ENCODE measurements at regions not wholly inside any gene's neighbourhood (a gene's known extent, or its start where the extent isn't known, plus 50 kb on each side); places are given as distances from the start of the nearest gene placed in this dataset.

GRCh38 chr2:16948053-16948452, 282.4 kb upstream of the CYRIA start:
- H3K27me3 ChIP-seq, result no peaks in the 10 kb centered on the region
- no peak overlapping the region for H3K4me3 ChIP-seq
- no peaks in the 10 kb centered on the region for H3K9me3 ChIP-seq
- intact Hi-C loops (cut with DNase I), result no loop called here
- no peaks in the 10 kb centered on the region for H3K36me3 ChIP-seq
- DNase-seq, result no peak
- WGBS, 2 donors, result 28 to 48% methylated on average over 5 of the region's 5 CpGs
- TF ChIP-seq EP300 (IDR thresholded peaks at IDR 0.05) (no peak), POLR2AphosphoS5 (IDR thresholded peaks at IDR 0.05) (no peak)
- H3K4me1 ChIP-seq, result no peaks in the 10 kb centered on the region
- no peak overlapping the region for H3K27ac ChIP-seq

GRCh38 chr2:16943279-16943958, 277.8 kb upstream of the CYRIA start:
- no peaks in the 10 kb centered on the region for H3K4me1 ChIP-seq
- H3K36me3 ChIP-seq, result no peaks in the 10 kb centered on the region
- TF ChIP-seq EP300 (IDR thresholded peaks at IDR 0.05) (no peak), POLR2A (IDR thresholded peaks at IDR 0.05) (no peak), POLR2AphosphoS5 (IDR thresholded peaks at IDR 0.05) (no peak), CTCF (IDR thresholded peaks at IDR 0.05) (no peak)
- H3K27ac ChIP-seq, result no peak overlapping the region
- no peaks in the 10 kb centered on the region for H3K27me3 ChIP-seq
- intact Hi-C loops (cut with DNase I), result no loop called here
- DNase-seq, result no peak
- no peak overlapping the region for H3K4me3 ChIP-seq
- no peaks in the 10 kb centered on the region for H3K9me3 ChIP-seq
- 60 to 72% methylated on average over 4 of the region's 4 CpGs for WGBS, 2 donors

- Histone ChIP-seq H3K27me3 (no peaks in the 10 kb centered on the region), H3K4me1 (no peaks in the 10 kb centered on the region), H3K4me3 (no peak overlapping the region), H3K27ac (no peak overlapping the region), H3K9me3 (no peaks in the 10 kb centered on the region), H3K36me3 (no peaks in the 10 kb centered on the region)
- intact Hi-C loops (cut with DNase I), result no loop called here
- no peak for DNase-seq
- 80 to 83% methylated on average over 1 of the region's 1 CpG for WGBS, 2 donors
- no peak for TF ChIP-seq CTCF (IDR thresholded peaks at IDR 0.05)
- TF ChIP-seq POLR2A (IDR thresholded peaks at IDR 0.05), result no peak
- no peak for TF ChIP-seq EP300 (IDR thresholded peaks at IDR 0.05)
- no peak for TF ChIP-seq POLR2AphosphoS5 (IDR thresholded peaks at IDR 0.05)
Observed at GRCh38 chr2:16940214-16940613, 274.6 kb upstream of the CYRIA start.

GRCh38 chr2:16939771-16940170, 274.1 kb upstream of the CYRIA start:
- Histone ChIP-seq H3K36me3 (no peaks in the 10 kb centered on the region), H3K9me3 (no peaks in the 10 kb centered on the region), H3K27ac (no peak overlapping the region), H3K4me3 (no peak overlapping the region), H3K27me3 (no peaks in the 10 kb centered on the region), H3K4me1 (no peaks in the 10 kb centered on the region)
- intact Hi-C loops (cut with DNase I), result no loop called here
- DNase-seq, result no peak
- WGBS, 2 donors, result 49 to 81% methylated on average over 1 of the region's 1 CpG
- TF ChIP-seq EP300 (IDR thresholded peaks at IDR 0.05), result no peak
- TF ChIP-seq POLR2AphosphoS5 (IDR thresholded peaks at IDR 0.05), result no peak
- TF ChIP-seq POLR2A (IDR thresholded peaks at IDR 0.05), result no peak
- TF ChIP-seq CTCF (IDR thresholded peaks at IDR 0.05), result no peak

- Histone ChIP-seq H3K4me1 (no peaks in the 10 kb centered on the region), H3K27me3 (no peaks in the 10 kb centered on the region), H3K4me3 (no peak overlapping the region), H3K27ac (no peak overlapping the region), H3K36me3 (no peaks in the 10 kb centered on the region), H3K9me3 (no peaks in the 10 kb centered on the region)
- intact Hi-C loops (cut with DNase I), result no loop called here
- DNase-seq, result no peak
- TF ChIP-seq CTCF (IDR thresholded peaks at IDR 0.05) (no peak), POLR2A (IDR thresholded peaks at IDR 0.05) (no peak), POLR2AphosphoS5 (IDR thresholded peaks at IDR 0.05) (no peak), EP300 (IDR thresholded peaks at IDR 0.05) (no peak)
- 50 to 67% methylated on average over 4 of the region's 4 CpGs for WGBS, 2 donors
Observed at GRCh38 chr2:16933355-16933754, 267.7 kb upstream of the CYRIA start.

All from sigmoid colon (tissue), 6 donors.